ENCODE measurements at regions not wholly inside any gene's neighbourhood (a gene's known extent, or its start where the extent isn't known, plus 50 kb on each side); places are given as distances from the start of the nearest gene placed in this dataset.

DNA sequence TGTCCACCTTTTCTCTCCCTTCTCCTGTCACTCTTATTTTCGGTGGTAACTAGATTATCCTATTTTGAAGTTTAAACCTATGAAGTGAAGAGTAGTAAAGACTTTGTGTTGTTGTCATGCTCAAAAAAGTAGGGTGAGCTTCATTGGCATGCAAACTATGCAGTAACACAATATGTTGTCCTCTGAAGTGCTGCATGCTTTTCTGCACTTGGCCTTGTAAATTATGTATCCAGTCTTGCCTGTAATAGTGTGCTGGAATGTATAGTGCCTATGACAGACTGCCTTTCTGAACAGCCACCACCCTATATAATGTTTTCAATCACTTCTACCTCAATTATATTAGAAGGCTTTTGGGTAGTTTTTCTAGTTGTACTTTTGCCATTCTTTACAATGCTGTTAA is 1198.2 kb upstream of the PCDH20 start:
- TF ChIP-seq POLR2A (IDR thresholded peaks at IDR 0.05; ENCODE audit: low read length) (no peak), GATA1 (IDR thresholded peaks at IDR 0.05; ENCODE audit: low read depth, low read length) (no peak)
